Activated naive CD8-positive, alpha-beta T cell treated with anti-CD3 and anti-CD28 coated beads, Interleukin-2, amount 50 U/mL, for 24 hours (primary cell): ENCODE measurements at regions not wholly inside any gene's neighbourhood (a gene's known extent, or its start where the extent isn't known, plus 50 kb on each side); places are given as distances from the start of the nearest gene placed in this dataset.

Experiments
- ATAC-seq: fragments of 150-1000 bp; cut with Tn5 transposase; one replicate; pipeline ENCODE4 v1.10.0; 2021
- DNase-seq: peaks from one replicate; pipeline ENCODE4 v3.0.0; 2021
- H3K27ac Mint-ChIP-seq: one replicate; pipeline ENCODE4 v1.8.0; 2021; ENCODE audit warnings: mild to moderate bottlenecking, mixed read lengths
- H3K27me3 Mint-ChIP-seq: one replicate; pipeline ENCODE4 v1.8.0; 2021; ENCODE audit warnings: mixed read lengths
- H3K36me3 Mint-ChIP-seq: one replicate; pipeline ENCODE4 v1.8.0; 2021; ENCODE audit warnings: low read depth, mixed read lengths
- H3K4me1 Mint-ChIP-seq: one replicate; pipeline ENCODE4 v1.8.0; 2021; ENCODE audit warnings: mixed read lengths
- H3K4me3 Mint-ChIP-seq: one replicate; pipeline ENCODE4 v1.8.0; 2021; ENCODE audit warnings: mild to moderate bottlenecking, moderate library complexity, mixed read lengths
- H3K9me3 Mint-ChIP-seq: one replicate; pipeline ENCODE4 v1.8.0; 2021; ENCODE audit warnings: mixed read lengths

DNA sequence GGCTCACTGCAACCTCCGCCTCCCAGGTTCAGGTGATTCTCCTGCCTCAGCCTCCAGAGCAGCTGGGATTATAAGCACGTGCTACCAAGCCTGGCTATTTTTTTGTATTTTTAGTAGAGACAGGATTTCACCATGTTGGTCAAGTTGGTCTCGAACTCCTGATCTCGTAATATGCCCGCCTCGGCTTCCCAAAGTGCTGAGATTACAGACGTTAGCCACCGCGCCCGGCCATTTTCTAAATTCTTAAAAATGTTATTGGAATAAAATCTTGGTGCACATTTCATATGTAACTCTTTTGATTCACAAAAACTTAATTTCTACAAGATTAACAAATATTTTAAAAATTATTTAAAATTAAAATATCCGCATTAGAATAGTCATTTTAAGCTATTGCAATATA, 1480.3 kb upstream of the SPRY2 start:
- Mint-ChIP-seq H3K4me1 (no peaks in the 10 kb centered on the region), H3K9me3 (peaks cover 10% of the 10 kb centered on the region)

DNA sequence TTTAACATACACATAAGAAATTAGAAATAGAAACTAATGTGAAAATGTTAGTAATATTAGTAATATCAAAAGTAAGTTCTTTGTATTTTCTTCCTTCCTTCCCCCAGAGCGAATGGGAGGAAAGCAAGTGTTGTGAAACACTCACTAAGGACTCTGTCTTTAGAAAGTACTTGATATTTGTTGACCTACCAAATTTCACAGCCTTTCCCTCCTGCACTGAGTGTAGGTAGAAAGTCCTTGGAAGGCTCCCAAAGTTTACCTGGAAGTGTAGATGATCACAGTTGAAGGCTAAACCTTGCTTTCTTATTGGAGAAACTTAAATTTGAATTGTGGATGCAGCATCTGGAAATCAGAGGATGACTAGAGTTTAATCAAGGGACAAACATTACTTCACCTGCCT, 1459.5 kb upstream of the SPRY2 start:
- ATAC-seq (no peak), DNase-seq (no peak)
- Mint-ChIP-seq H3K4me3 (no peak overlapping the region), H3K36me3 (no peaks in the 10 kb centered on the region), H3K4me1 (no peaks in the 10 kb centered on the region), H3K27me3 (no peaks in the 10 kb centered on the region), H3K27ac (no peak overlapping the region), H3K9me3 (peaks cover 8% of the 10 kb centered on the region)

More for the DNA sequence above, 1480.3 kb upstream of the SPRY2 start:
- no peaks in the 10 kb centered on the region for H3K27me3 Mint-ChIP-seq
- no peak overlapping the region for H3K27ac Mint-ChIP-seq
- DNase-seq = no peak
- no peak for ATAC-seq
- no peak overlapping the region for H3K4me3 Mint-ChIP-seq
- no peaks in the 10 kb centered on the region for H3K36me3 Mint-ChIP-seq

DNA sequence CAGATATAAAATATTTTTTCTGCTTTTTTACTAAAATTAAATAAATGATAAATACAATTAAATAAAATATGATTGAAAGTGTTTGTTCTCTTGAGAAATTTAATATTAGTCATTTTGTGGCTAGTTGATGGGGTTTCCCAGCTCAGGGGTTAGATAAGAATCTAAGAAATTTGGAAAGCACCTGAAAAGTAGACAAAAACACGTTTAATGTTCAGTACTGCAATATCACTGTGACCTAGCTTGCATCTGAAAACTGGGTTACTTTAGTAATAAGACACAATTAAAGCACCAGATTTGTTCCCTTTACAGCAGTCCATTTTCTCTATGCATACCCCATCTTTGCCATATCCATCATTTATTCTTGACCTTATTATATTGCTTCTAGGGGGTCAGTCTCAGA, 1454.8 kb upstream of the SPRY2 start:
- Mint-ChIP-seq H3K9me3 (peaks cover 8% of the 10 kb centered on the region), H3K4me3 (no peak overlapping the region), H3K4me1 (no peaks in the 10 kb centered on the region), H3K27ac (no peak overlapping the region), H3K36me3 (no peaks in the 10 kb centered on the region), H3K27me3 (no peaks in the 10 kb centered on the region)
- DNase-seq (no peak), ATAC-seq (no peak)

DNA sequence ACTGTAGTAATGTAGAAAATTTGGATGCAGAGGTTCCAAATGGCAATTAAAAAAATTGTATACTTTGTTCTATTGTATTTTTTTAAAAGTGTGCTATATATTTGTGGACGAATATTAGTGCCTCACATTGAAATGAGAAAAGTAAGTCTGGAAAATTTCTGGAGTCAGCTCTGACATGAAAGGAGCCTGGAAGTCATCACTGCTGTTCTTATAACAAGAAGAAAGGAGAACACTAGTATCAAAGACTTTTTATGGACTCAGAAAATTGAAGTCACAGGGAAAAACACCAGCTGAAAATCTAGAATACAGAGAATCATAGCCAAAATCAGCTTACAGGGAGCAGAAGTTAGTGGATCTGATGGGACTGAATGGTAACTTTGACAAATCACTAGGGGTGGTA, 1450.7 kb upstream of the SPRY2 start:
- ATAC-seq (no peak), DNase-seq (no peak)
- H3K36me3 Mint-ChIP-seq = no peaks in the 10 kb centered on the region
- no peaks in the 10 kb centered on the region for H3K4me1 Mint-ChIP-seq
- H3K27ac Mint-ChIP-seq = no peak overlapping the region
- no peak overlapping the region for H3K4me3 Mint-ChIP-seq
- peaks cover 8% of the 10 kb centered on the region for H3K9me3 Mint-ChIP-seq
- no peaks in the 10 kb centered on the region for H3K27me3 Mint-ChIP-seq

DNA sequence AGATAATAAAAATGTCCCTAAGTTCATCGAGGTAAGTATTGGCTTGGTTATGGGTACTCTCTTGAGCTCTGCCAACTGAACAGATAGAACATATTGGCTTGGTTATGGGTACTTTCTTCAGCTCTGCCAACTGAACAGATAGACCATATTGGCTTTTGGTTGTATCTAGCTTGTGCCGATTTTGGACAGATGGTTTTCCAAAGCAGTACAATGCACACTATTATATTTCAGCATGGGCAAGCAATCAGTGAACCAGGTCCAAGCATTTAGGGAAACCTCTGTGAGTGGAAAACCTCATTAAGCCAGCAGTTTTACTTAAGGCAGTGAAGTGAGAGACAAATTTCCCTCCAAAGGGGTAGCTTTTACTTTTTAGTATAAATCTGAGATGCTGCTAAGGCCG, 1440.5 kb upstream of the SPRY2 start:
- Mint-ChIP-seq H3K36me3 (no peaks in the 10 kb centered on the region), H3K27me3 (no peaks in the 10 kb centered on the region), H3K9me3 (peaks cover 7% of the 10 kb centered on the region), H3K4me3 (no peak overlapping the region), H3K4me1 (no peaks in the 10 kb centered on the region), H3K27ac (no peak overlapping the region)
- DNase-seq (no peak), ATAC-seq (no peak)

DNA sequence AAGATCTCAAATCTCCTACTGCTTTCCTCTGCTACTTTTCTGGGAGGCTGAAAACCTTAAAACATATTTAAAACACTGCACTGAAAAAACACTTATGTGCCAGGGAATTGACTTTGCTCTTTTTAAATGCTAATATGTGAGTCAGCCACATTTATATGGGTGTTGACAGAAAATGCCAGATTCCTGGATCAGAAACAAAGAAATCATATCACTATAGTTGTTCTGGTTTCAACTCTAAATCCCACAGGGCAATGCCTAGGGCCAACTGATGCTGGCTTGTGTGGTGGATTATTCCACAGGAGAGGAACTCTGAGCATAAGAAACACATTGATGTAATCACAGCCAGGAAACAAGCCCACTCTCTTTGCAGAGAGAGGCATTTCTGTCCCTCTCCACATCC, 1439.0 kb upstream of the SPRY2 start:
- no peak overlapping the region for H3K4me3 Mint-ChIP-seq
- DNase-seq (no peak), ATAC-seq (no peak)
- H3K27ac Mint-ChIP-seq = no peak overlapping the region
- H3K4me1 Mint-ChIP-seq = no peaks in the 10 kb centered on the region
- H3K9me3 Mint-ChIP-seq = peaks cover 3% of the 10 kb centered on the region
- no peaks in the 10 kb centered on the region for H3K36me3 Mint-ChIP-seq
- no peaks in the 10 kb centered on the region for H3K27me3 Mint-ChIP-seq

DNA sequence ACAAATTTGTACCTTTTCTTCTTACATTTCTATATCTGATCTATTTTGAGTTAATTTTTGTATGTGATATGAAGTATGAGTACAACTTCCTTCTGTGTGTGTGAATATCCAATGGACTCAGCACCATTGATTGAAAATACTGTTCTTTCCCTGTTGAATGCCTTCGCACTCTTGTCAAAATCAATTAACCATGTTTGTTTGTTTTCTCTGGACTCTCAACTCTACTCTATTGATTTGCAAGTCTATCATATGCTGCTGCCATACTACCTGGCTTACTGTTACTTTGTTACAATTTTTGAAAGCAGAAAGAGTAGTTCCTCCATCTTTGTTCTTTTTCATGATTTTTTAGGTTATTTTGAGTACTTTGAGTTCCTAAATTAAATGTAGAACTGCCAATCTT, 1437.4 kb upstream of the SPRY2 start:
- Mint-ChIP-seq H3K4me3 (no peak overlapping the region), H3K36me3 (no peaks in the 10 kb centered on the region)

DNA sequence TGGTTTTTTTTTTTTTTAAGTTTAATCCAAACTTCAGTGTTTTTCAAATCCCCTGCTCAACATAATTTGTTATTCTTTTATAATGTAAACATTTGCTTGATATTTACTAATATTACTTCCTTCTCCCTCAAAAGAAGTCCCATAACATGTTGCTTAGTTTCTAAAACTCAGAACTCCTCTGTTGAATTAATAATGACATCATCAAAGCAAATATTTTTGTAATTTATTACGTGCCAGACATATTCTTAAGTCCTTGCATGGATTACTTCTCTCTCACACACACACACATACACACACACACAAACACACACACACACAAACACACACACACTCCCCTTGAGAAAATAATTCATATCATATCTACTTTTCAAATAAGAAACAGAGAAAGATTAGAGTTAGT, 1432.3 kb upstream of the SPRY2 start:
- no peak for ATAC-seq
- Mint-ChIP-seq H3K27ac (no peak overlapping the region), H3K9me3 (peaks cover 17% of the 10 kb centered on the region), H3K27me3 (no peaks in the 10 kb centered on the region), H3K36me3 (no peaks in the 10 kb centered on the region), H3K4me3 (no peak overlapping the region), H3K4me1 (no peaks in the 10 kb centered on the region)
- no peak for DNase-seq

More for the DNA sequence above, 1437.4 kb upstream of the SPRY2 start:
- no peaks in the 10 kb centered on the region for H3K27me3 Mint-ChIP-seq
- peaks cover 6% of the 10 kb centered on the region for H3K9me3 Mint-ChIP-seq
- no peaks in the 10 kb centered on the region for H3K4me1 Mint-ChIP-seq
- ATAC-seq (no peak), DNase-seq (no peak)
- H3K27ac Mint-ChIP-seq = no peak overlapping the region

DNA sequence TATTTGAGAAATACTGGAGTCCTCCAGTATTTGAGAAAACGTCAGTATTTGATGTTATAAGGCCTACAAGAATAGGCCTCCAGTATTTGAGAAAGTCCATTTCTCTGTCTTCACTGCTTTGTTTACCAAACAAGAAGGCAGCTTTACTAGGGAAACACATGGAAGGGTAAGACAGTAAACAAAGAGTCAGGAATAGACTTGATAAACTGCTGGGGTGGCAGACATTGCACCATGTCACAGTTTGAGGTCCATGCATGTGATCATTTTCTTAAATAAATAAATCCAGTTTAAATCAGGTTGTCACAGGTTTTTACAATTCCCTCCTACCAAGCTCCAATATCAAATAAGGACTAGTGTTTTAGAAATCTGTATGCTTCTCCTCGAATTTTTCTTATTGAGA, 1431.0 kb upstream of the SPRY2 start:
- DNase-seq (no peak), ATAC-seq (no peak)
- H3K4me1 Mint-ChIP-seq = no peaks in the 10 kb centered on the region
- no peaks in the 10 kb centered on the region for H3K27me3 Mint-ChIP-seq
- no peak overlapping the region for H3K4me3 Mint-ChIP-seq
- no peaks in the 10 kb centered on the region for H3K36me3 Mint-ChIP-seq
- no peak overlapping the region for H3K27ac Mint-ChIP-seq
- H3K9me3 Mint-ChIP-seq = peaks cover 18% of the 10 kb centered on the region

DNA sequence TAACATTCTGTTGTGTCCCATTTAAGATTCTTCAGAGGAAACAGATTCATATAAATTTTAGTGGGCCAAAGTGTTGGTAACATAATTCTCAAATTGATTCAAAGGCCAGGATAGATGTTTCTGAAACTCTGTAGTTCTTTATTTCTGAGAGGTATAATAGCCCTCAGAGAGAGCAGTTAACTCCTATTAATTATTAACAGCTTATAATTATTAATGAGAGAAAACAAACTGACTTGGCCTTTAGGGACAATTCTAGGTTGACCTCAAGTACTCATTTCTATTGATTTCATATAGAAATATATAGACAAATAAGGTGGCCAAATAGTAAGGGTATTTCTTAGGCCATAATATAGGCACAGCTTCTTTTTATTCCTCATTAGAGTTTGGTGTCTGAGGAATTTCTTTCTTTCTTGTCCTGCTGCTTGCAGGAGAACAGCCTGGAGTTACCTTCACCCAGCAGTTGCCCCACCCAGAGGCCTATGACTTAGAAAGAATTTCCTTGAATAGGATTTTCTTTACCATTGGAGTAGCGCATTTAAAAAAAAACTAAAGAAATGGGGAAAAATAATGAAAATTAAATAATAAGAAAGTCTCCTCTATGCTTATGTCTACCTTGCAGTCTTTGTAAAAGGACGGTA, 1430.1 kb upstream of the SPRY2 start:
- no peak overlapping the region for H3K4me3 Mint-ChIP-seq
- no peaks in the 10 kb centered on the region for H3K36me3 Mint-ChIP-seq
- no peak for DNase-seq
- H3K9me3 Mint-ChIP-seq = peaks cover 19% of the 10 kb centered on the region
- no peaks in the 10 kb centered on the region for H3K27me3 Mint-ChIP-seq
- H3K27ac Mint-ChIP-seq = no peak overlapping the region
- no peak for ATAC-seq
- no peaks in the 10 kb centered on the region for H3K4me1 Mint-ChIP-seq

DNA sequence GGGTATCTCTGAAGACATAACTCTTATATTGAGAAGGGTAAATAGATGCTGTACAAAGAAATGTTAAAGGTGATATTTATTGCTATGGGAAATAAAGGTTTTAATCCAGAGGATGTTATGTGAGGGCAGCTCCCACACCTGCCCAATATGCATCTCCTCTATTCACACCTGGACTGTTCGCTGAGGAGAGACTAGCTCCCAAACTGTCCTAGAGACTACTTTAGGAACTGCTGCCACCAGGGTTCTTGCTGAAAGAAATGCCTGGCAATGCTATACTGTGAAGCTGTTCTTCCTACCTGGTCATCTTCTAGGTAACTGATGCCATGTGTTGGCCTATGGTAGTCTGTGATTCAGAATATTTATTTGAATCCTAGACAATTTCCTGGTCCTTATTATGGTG, 1421.5 kb upstream of the SPRY2 start:
- H3K9me3 Mint-ChIP-seq = peaks cover 18% of the 10 kb centered on the region
- ATAC-seq (no peak), DNase-seq (no peak)
- H3K4me3 Mint-ChIP-seq = no peak overlapping the region
- no peaks in the 10 kb centered on the region for H3K4me1 Mint-ChIP-seq
- no peak overlapping the region for H3K27ac Mint-ChIP-seq
- no peaks in the 10 kb centered on the region for H3K27me3 Mint-ChIP-seq
- H3K36me3 Mint-ChIP-seq = no peaks in the 10 kb centered on the region

DNA sequence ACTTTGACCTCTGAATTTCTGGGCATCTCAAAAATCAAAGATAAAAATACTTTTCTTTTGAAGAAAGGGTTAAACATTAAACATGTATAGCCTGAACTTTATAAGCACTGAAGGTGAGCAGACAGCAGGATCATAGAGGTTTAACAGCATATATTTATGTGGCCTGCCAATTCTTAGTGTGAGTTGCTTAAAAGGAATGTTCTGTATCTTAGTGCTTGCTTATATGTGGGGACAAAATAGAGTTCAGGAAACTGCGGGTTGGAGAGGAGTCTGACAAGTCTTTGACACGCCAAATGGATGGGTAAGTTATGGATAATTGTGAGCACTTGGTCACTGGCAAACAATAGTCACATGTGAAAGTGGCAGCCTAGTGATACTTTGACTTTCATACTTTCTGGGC, 1419.4 kb upstream of the SPRY2 start:
- ATAC-seq (no peak), DNase-seq (no peak)
- Mint-ChIP-seq H3K27me3 (no peaks in the 10 kb centered on the region), H3K27ac (no peak overlapping the region), H3K4me3 (no peak overlapping the region), H3K4me1 (no peaks in the 10 kb centered on the region), H3K36me3 (no peaks in the 10 kb centered on the region), H3K9me3 (peaks cover 15% of the 10 kb centered on the region)

DNA sequence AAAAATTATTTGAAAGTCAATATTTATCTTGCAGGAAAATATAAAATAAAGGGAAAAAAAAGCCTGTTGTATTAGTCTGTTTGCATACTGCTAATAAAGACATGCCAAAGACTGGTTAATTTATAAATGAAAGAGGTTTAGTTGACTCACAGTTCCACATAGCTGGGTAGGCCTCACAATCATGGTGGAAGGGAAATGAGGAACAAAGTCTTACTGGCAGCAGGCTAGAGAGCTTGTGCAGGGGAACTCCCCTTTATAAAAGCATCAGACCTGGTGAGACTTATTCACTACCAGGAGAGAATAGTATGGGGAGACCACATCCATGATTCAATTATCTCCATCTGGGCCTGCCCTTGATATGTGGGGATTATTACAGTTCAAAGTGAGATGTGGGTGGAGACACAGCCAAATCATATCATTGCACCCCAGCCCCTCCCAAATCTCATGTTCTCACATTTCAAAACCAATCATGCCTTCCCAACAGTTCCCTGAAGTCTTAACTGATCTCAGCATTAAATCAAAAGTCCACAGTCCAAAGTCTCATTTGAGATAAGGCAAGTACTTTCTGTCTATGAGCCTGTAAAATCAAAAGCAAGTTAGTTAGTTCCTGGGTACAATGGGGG, 1416.5 kb upstream of the SPRY2 start:
- Mint-ChIP-seq H3K27me3 (no peaks in the 10 kb centered on the region), H3K36me3 (no peaks in the 10 kb centered on the region), H3K4me3 (no peak overlapping the region), H3K27ac (no peak overlapping the region), H3K9me3 (peaks cover 16% of the 10 kb centered on the region), H3K4me1 (no peaks in the 10 kb centered on the region)
- DNase-seq (no peak), ATAC-seq (no peak)

DNA sequence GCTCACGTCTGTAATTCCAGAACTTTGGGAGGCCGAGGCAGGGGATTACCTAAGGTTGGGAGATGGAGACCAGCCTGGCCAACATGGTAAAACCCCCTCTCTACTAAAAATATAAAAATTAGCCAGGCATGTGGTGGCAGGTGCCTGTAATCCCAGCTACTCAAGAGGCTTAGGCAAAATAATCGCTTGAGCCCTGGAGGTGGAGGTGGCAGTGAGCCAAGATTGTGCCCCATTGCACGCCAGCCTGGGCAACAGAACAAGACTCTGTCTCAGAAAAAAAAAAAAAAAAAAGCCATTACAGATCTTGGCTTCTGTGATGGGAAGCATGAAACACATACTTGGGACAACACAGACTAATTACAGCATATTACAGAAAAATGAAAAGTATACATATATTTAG, 1404.5 kb upstream of the SPRY2 start:
- Mint-ChIP-seq H3K4me3 (no peak overlapping the region), H3K27me3 (no peaks in the 10 kb centered on the region), H3K36me3 (no peaks in the 10 kb centered on the region), H3K4me1 (no peaks in the 10 kb centered on the region), H3K9me3 (peaks cover 8% of the 10 kb centered on the region), H3K27ac (no peak overlapping the region)
- ATAC-seq = no peak
- DNase-seq = no peak

DNA sequence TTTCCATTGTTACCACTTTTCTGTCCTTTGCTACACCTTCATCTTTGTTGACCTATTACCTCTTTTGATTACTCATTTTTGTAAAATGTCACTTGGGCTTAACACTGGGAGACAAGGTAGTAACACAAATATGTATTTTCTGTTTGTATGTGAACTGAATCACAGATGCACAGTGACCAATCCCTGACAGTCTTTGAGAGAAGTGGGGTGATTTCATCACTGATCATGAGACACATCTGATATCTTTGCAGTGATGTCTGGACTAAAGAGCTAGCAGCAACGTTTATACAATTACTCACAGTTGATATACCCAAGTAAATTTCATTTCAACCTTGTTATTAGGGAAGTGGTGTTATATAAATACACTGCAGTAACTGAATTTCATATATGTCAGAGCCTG, 1397.4 kb upstream of the SPRY2 start:
- no peak for ATAC-seq

More for the DNA sequence above, 1397.4 kb upstream of the SPRY2 start:
- peaks cover 11% of the 10 kb centered on the region for H3K9me3 Mint-ChIP-seq
- DNase-seq = no peak
- H3K27ac Mint-ChIP-seq = no peak overlapping the region
- H3K27me3 Mint-ChIP-seq = no peaks in the 10 kb centered on the region
- H3K4me3 Mint-ChIP-seq = no peak overlapping the region
- no peaks in the 10 kb centered on the region for H3K4me1 Mint-ChIP-seq
- no peaks in the 10 kb centered on the region for H3K36me3 Mint-ChIP-seq
